ENCODE measurements at regions not wholly inside any gene's neighbourhood (a gene's known extent, or its start where the extent isn't known, plus 50 kb on each side); places are given as distances from the start of the nearest gene placed in this dataset.

- no peaks in the 10 kb centered on the region for H3K4me1 ChIP-seq
- no peaks in the 10 kb centered on the region for H3K36me3 ChIP-seq (ENCODE audit: low read depth, missing control alignments)
- H3K9me3 ChIP-seq = no peaks in the 10 kb centered on the region
- DNase-seq = no peak
- WGBS, 2 donors = 21 to 27% methylated on average over 3 of the region's 3 CpGs
- H3K27ac ChIP-seq = peak overlapping the region in 1 of 2 donors; percentile 50
- intact Hi-C loops (cut with DNase I; ENCODE audit: low total_unique reads) = no loop called here
- H3K27me3 ChIP-seq = no peaks in the 10 kb centered on the region
- no peak overlapping the region for H3K4me3 ChIP-seq
- no peak for TF ChIP-seq POLR2A (IDR thresholded peaks at IDR 0.05)
- no peak for TF ChIP-seq CTCF (IDR thresholded peaks at IDR 0.05)
Measured at GRCh38 chr1:221204055-221204833, 325.0 kb downstream of the HLX start.

GRCh38 chr1:221206076-221206475, 326.8 kb downstream of the HLX start:
- no peak for DNase-seq
- H3K9me3 ChIP-seq = no peaks in the 10 kb centered on the region
- WGBS, 2 donors = 75 to 87% methylated on average over 1 of the region's 1 CpG
- no peak for TF ChIP-seq CTCF (IDR thresholded peaks at IDR 0.05)
- TF ChIP-seq POLR2A (IDR thresholded peaks at IDR 0.05) = no peak
- H3K4me3 ChIP-seq = no peak overlapping the region
- H3K4me1 ChIP-seq = no peaks in the 10 kb centered on the region
- H3K27ac ChIP-seq = no peak overlapping the region
- intact Hi-C loops (cut with DNase I; ENCODE audit: low total_unique reads) = no loop called here
- H3K36me3 ChIP-seq (ENCODE audit: low read depth, missing control alignments) = no peaks in the 10 kb centered on the region
- H3K27me3 ChIP-seq = no peaks in the 10 kb centered on the region

GRCh38 chr1:221212926-221213325, 333.7 kb downstream of the HLX start:
- TF ChIP-seq CTCF (IDR thresholded peaks at IDR 0.05) = no peak
- TF ChIP-seq POLR2A (IDR thresholded peaks at IDR 0.05) = no peak
- 70 to 75% methylated on average over 5 of the region's 5 CpGs for WGBS, 2 donors
- Histone ChIP-seq H3K36me3 (ENCODE audit: low read depth, missing control alignments) (no peaks in the 10 kb centered on the region), H3K4me1 (no peaks in the 10 kb centered on the region), H3K4me3 (no peak overlapping the region), H3K27me3 (no peaks in the 10 kb centered on the region), H3K9me3 (no peaks in the 10 kb centered on the region), H3K27ac (no peak overlapping the region)
- DNase-seq = no peak
- intact Hi-C loops (cut with DNase I; ENCODE audit: low total_unique reads) = no loop called here

GRCh38 chr1:221217029-221217428, 337.8 kb downstream of the HLX start:
- Histone ChIP-seq H3K4me1 (no peaks in the 10 kb centered on the region), H3K9me3 (no peaks in the 10 kb centered on the region), H3K36me3 (ENCODE audit: low read depth, missing control alignments) (no peaks in the 10 kb centered on the region), H3K27me3 (no peaks in the 10 kb centered on the region), H3K27ac (no peak overlapping the region), H3K4me3 (no peak overlapping the region)
- no peak for DNase-seq
- intact Hi-C loops (cut with DNase I; ENCODE audit: low total_unique reads) = no loop called here
- TF ChIP-seq CTCF (IDR thresholded peaks at IDR 0.05) (no peak), POLR2A (IDR thresholded peaks at IDR 0.05) (no peak)
- 43 to 48% methylated on average over 3 of the region's 3 CpGs for WGBS, 2 donors

- Histone ChIP-seq H3K27ac (no peak overlapping the region), H3K36me3 (ENCODE audit: low read depth, missing control alignments) (no peaks in the 10 kb centered on the region), H3K27me3 (no peaks in the 10 kb centered on the region), H3K9me3 (no peaks in the 10 kb centered on the region), H3K4me1 (no peaks in the 10 kb centered on the region), H3K4me3 (no peak overlapping the region)
- intact Hi-C loops (cut with DNase I; ENCODE audit: low total_unique reads) = no loop called here
- no peak for TF ChIP-seq CTCF (IDR thresholded peaks at IDR 0.05)
- TF ChIP-seq POLR2A (IDR thresholded peaks at IDR 0.05) = no peak
- no peak for DNase-seq
- 91 to 94% methylated on average over 2 of the region's 2 CpGs for WGBS, 2 donors
Measured at GRCh38 chr1:221223281-221223680, 344.0 kb downstream of the HLX start.

All from testis (tissue), 2 donors.